ENCODE measurements at regions not wholly inside any gene's neighbourhood (a gene's known extent, or its start where the extent isn't known, plus 50 kb on each side); places are given as distances from the start of the nearest gene placed in this dataset.

DNA sequence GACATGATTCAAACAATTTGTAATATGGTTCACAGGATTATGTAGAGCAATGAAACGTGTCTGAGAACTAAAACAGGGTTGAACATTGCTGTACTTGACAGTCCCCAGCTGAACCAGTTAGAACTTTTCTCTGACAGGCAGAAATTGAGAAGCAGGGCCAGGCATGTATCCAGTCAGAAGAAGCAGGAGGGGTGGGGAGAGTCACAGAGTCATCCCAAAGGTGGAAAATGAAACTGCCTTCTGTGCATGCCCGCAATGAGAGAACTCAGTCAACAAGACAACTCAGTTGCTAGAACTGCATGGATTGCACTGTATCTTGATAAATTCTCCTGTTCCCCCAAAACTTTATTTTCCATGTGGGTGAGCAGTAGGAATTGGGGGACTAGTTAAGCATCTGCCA is 72.9 kb upstream of the PRLR start:
- TF ChIP-seq POLR2A (IDR thresholded peaks at IDR 0.05): no peak
- TF ChIP-seq, protein P1, sequence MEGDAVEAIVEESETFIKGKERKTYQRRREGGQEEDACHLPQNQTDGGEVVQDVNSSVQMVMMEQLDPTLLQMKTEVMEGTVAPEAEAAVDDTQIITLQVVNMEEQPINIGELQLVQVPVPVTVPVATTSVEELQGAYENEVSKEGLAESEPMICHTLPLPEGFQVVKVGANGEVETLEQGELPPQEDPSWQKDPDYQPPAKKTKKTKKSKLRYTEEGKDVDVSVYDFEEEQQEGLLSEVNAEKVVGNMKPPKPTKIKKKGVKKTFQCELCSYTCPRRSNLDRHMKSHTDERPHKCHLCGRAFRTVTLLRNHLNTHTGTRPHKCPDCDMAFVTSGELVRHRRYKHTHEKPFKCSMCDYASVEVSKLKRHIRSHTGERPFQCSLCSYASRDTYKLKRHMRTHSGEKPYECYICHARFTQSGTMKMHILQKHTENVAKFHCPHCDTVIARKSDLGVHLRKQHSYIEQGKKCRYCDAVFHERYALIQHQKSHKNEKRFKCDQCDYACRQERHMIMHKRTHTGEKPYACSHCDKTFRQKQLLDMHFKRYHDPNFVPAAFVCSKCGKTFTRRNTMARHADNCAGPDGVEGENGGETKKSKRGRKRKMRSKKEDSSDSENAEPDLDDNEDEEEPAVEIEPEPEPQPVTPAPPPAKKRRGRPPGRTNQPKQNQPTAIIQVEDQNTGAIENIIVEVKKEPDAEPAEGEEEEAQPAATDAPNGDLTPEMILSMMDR (IDR thresholded peaks at IDR 0.05): no peak

All from esophagus squamous epithelium (tissue), 4 donors.